ENCODE measurements at regions not wholly inside any gene's neighbourhood (a gene's known extent, or its start where the extent isn't known, plus 50 kb on each side); places are given as distances from the start of the nearest gene placed in this dataset.

- H3K27ac ChIP-seq: peak overlapping the region in 1 of 2 donors; percentile 36
Measured at GRCh38 chr2:19048593-19049266, 309.7 kb downstream of the OSR1 start.

GRCh38 chr2:19046986-19047780, 311.2 kb downstream of the OSR1 start:
- DNase-seq: peak in 1 of 4 donors; percentile 48
- H3K27me3 ChIP-seq: no peaks in the 10 kb centered on the region
- H3K4me1 ChIP-seq: peaks cover 0 to 4% of the 10 kb centered on the region in 2 donors
- no peak for ATAC-seq
- H3K4me3 ChIP-seq: no peak overlapping the region
- TF ChIP-seq, protein P1, sequence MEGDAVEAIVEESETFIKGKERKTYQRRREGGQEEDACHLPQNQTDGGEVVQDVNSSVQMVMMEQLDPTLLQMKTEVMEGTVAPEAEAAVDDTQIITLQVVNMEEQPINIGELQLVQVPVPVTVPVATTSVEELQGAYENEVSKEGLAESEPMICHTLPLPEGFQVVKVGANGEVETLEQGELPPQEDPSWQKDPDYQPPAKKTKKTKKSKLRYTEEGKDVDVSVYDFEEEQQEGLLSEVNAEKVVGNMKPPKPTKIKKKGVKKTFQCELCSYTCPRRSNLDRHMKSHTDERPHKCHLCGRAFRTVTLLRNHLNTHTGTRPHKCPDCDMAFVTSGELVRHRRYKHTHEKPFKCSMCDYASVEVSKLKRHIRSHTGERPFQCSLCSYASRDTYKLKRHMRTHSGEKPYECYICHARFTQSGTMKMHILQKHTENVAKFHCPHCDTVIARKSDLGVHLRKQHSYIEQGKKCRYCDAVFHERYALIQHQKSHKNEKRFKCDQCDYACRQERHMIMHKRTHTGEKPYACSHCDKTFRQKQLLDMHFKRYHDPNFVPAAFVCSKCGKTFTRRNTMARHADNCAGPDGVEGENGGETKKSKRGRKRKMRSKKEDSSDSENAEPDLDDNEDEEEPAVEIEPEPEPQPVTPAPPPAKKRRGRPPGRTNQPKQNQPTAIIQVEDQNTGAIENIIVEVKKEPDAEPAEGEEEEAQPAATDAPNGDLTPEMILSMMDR (IDR thresholded peaks at IDR 0.05): no peak
- no peaks in the 10 kb centered on the region for H3K9me3 ChIP-seq
- intact Hi-C loops (cut with DNase I): no loop called here
- no peaks in the 10 kb centered on the region for H3K36me3 ChIP-seq
- no peak overlapping the region for H3K27ac ChIP-seq

More at GRCh38 chr2:19048593-19049266, 309.7 kb downstream of the OSR1 start:
- H3K36me3 ChIP-seq: no peaks in the 10 kb centered on the region
- H3K9me3 ChIP-seq: no peaks in the 10 kb centered on the region
- no peaks in the 10 kb centered on the region for H3K27me3 ChIP-seq
- H3K4me3 ChIP-seq: no peak overlapping the region
- DNase-seq (peak in 3 of 4 donors; percentile 76 to 91 (median 82)), ATAC-seq (peak; percentile 77)
- intact Hi-C loops (cut with DNase I): no loop called here
- TF ChIP-seq, protein P1 (IDR thresholded peaks at IDR 0.05): no peak
- peaks cover 0 to 4% of the 10 kb centered on the region in 2 donors for H3K4me1 ChIP-seq

- TF ChIP-seq, protein P1 (IDR thresholded peaks at IDR 0.05): no peak
- no peak for DNase-seq
- H3K9me3 ChIP-seq: no peaks in the 10 kb centered on the region
- no peak overlapping the region for H3K27ac ChIP-seq
- H3K4me1 ChIP-seq: peaks cover 0 to 4% of the 10 kb centered on the region in 2 donors
- no peaks in the 10 kb centered on the region for H3K27me3 ChIP-seq
- intact Hi-C loops (cut with DNase I): no loop called here
- H3K4me3 ChIP-seq: no peak overlapping the region
- no peaks in the 10 kb centered on the region for H3K36me3 ChIP-seq
- no peak for ATAC-seq
Measured at GRCh38 chr2:19045151-19045550, 313.3 kb downstream of the OSR1 start.

DNA sequence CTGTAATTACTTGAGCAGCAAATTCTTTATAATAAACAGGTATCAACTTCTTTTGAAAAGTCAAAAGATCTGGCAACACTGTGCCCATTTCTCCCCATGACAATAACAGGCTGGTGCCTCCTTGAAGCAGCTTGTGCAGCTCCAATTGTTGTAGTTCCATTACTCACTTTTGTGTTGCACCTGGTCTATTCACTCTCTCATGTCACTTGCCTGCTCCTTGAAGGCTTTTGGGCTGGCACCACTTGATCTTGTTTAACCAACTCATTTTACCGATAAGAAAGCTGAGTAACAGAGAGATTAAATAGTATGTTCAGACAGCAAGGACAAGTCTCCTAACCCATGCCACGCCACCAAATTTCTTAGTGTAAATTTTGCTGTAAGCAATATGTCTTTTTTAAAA, 314.5 kb downstream of the OSR1 start:
- no peaks in the 10 kb centered on the region for H3K27me3 ChIP-seq
- no peaks in the 10 kb centered on the region for H3K36me3 ChIP-seq
- TF ChIP-seq, protein P1 (IDR thresholded peaks at IDR 0.05): no peak
- peaks cover 0 to 4% of the 10 kb centered on the region in 2 donors for H3K4me1 ChIP-seq
- peak; percentile 79 for ATAC-seq
- no peak overlapping the region for H3K4me3 ChIP-seq
- intact Hi-C loops (cut with DNase I): no loop called here
- H3K9me3 ChIP-seq: no peaks in the 10 kb centered on the region
- peak overlapping the region in 1 of 2 donors; percentile 33 for H3K27ac ChIP-seq
- DNase-seq: peak in 1 of 4 donors; percentile 46

- intact Hi-C loops (cut with DNase I): no loop called here
- TF ChIP-seq, protein P1 (IDR thresholded peaks at IDR 0.05): no peak
- no peaks in the 10 kb centered on the region for H3K9me3 ChIP-seq
- no peaks in the 10 kb centered on the region for H3K4me1 ChIP-seq
- no peak overlapping the region for H3K27ac ChIP-seq
- H3K4me3 ChIP-seq: no peak overlapping the region
- DNase-seq (peak in 2 of 4 donors; percentile 62 to 71), ATAC-seq (no peak)
- H3K36me3 ChIP-seq: no peaks in the 10 kb centered on the region
- no peaks in the 10 kb centered on the region for H3K27me3 ChIP-seq
Measured at GRCh38 chr2:19041434-19042041, 316.9 kb downstream of the OSR1 start.
